HG02610 (cell line): ENCODE measurements at regions not wholly inside any gene's neighbourhood (a gene's known extent, or its start where the extent isn't known, plus 50 kb on each side); places are given as distances from the start of the nearest gene placed in this dataset.

Experiments used
- ATAC-seq: cut with Tn5 transposase; IDR thresholded peaks from one replicate; pipeline ENCODE4 v1.9.1; 2021; ENCODE audit warnings: mild to moderate bottlenecking, moderate library complexity; ENCODE audit not compliant: unreplicated experiment

DNA sequence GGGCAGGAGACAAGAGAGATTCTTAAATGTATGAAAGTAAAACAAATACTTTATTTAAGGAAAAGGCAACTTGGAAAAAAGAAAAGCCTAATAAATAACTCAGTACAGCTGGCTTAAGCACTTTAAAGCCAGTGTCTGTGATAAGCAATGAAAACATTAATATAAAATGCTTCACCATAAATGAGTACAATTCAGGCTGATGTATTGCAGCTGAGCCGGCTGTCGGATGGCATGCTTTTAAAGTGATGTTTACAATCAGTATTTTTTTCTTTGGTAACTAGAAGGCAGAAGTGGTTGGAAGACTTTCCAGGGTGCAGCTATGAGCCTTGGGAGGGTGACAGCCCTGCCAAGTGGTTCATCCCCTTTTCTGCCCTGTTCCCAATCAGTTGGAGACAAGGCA, 58.7 kb upstream of the CELF4 start:
- ATAC-seq: no peak

DNA sequence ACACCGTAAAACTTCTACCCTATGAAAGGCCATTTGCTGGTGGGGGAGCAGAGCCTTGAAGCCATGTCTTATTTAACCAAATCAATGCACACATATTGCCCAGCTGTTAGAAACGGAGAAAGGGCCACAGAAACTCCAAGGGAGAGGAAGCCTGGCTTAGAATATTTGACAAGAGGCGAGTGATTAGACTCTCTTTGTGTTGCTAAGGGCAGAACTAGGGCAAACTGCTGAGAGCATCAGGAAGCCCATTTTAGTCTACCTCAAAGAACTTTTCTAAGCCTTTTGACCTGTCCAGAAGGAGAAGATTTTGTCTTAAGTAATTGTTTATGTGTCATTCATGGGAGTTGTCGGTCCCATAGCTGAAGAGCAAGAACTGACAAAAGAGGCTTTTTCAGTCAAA, 54.4 kb upstream of the CELF4 start:
- no peak for ATAC-seq

DNA sequence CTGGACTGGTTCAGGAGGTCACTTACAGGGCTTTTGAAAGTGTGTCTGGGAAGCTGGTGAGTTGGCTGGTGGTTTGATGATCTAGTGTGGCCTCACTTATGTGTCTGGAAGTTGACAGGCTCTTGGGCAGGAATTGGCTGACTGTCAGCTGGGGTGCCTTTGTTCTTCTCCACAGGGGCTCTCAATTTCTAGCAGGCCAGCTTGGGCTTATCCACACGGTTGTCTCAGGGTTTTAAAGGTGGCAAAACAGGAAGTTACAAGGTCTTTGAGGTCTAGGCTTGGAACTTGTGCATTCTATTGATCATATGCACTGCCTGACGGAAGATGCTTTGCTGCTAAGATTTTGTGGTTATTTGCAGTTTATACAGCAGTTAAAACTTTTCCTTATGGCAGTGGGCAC, 52.0 kb upstream of the CELF4 start:
- no peak for ATAC-seq
